Astrocyte of the spinal cord (primary cell): ENCODE measurements at regions not wholly inside any gene's neighbourhood (a gene's known extent, or its start where the extent isn't known, plus 50 kb on each side); places are given as distances from the start of the nearest gene placed in this dataset.

Source experiments
- DNase-seq: peaks from one replicate; pipeline ENCODE4 v3.0.0; 2011; ENCODE audit warnings: low read depth, low spot score
- H3K4me3 ChIP-seq: 2 replicates; pipeline ENCODE4 v1.5.1; 2011; ENCODE audit warnings: low read depth, mild to moderate bottlenecking, low read length, moderate library complexity
- CTCF ChIP-seq: IDR thresholded peaks from 2 replicates; pipeline ENCODE4 v1.5.1; 2012; ENCODE audit warnings: low read depth, mild to moderate bottlenecking, low read length, inconsistent platforms
- in situ Hi-C: cut with HindIII; loops from 2 replicates; pipeline ENCODE4 v1.10.0; 2017; ENCODE audit warnings: low sequenced_read_pairs

GRCh38 chr14:81681541-81681940 lies 147.9 kb upstream of the SEL1L start:
- H3K4me3 ChIP-seq = no peak overlapping the region
- in situ Hi-C loops = no loop called here
- TF ChIP-seq CTCF = no peak
- no peak for DNase-seq

- TF ChIP-seq CTCF = no peak
- H3K4me3 ChIP-seq = no peak overlapping the region
- in situ Hi-C loops = no loop called here
- DNase-seq = no peak
Observed at GRCh38 chr14:81682134-81682533, 148.5 kb upstream of the SEL1L start.

- DNase-seq = no peak
- in situ Hi-C loops = no loop called here
Observed at GRCh38 chr14:81682701-81683100, 149.0 kb upstream of the SEL1L start.

DNA sequence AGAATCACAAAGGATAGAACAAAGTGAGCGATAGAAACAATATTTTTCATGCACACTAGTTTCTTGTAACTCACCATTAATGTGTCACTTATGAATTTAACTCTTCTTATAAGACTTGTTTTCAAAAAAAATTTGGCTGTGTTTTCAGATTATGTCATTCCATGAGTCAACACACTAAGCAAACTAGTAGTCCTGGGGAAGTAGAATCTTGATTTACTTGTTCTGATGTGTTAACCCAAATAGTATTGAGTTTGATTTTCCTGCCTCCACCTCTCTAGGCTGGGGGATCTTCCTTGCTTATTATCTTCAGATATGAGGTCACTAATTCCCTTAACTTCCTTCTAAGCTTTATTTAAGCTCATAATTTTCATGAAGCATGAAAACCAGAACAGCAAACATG lies 151.0 kb upstream of the SEL1L start:
- no peak for DNase-seq
- H3K4me3 ChIP-seq = no peak overlapping the region
- TF ChIP-seq CTCF = no peak
- in situ Hi-C loops = no loop called here

More at GRCh38 chr14:81682701-81683100, 149.0 kb upstream of the SEL1L start:
- H3K4me3 ChIP-seq = no peak overlapping the region
- no peak for TF ChIP-seq CTCF

GRCh38 chr14:81686512-81686911 lies 152.9 kb upstream of the SEL1L start:
- H3K4me3 ChIP-seq = no peak overlapping the region
- DNase-seq = no peak
- in situ Hi-C loops = no loop called here
- TF ChIP-seq CTCF = no peak

GRCh38 chr14:81691931-81692330 lies 158.3 kb upstream of the SEL1L start:
- in situ Hi-C loops = no loop called here
- no peak for DNase-seq
- no peak overlapping the region for H3K4me3 ChIP-seq
- no peak for TF ChIP-seq CTCF

- no peak for DNase-seq
- no peak for TF ChIP-seq CTCF
Observed at GRCh38 chr14:81694419-81694818, 160.8 kb upstream of the SEL1L start.

More at GRCh38 chr14:81694419-81694818, 160.8 kb upstream of the SEL1L start:
- no peak overlapping the region for H3K4me3 ChIP-seq
- in situ Hi-C loops = no loop called here
